Naive thymus-derived CD8-positive, alpha-beta T cell (primary cell): ENCODE measurements at regions not wholly inside any gene's neighbourhood (a gene's known extent, or its start where the extent isn't known, plus 50 kb on each side); places are given as distances from the start of the nearest gene placed in this dataset.
"Not testable (repeated sequence)": the region's sequence is repeated elsewhere in the genome, so short reads cannot be mapped to it uniquely, and the experiment has no call there.

Experiments used
- ATAC-seq, 2 donors: fragments of 150-1000 bp; cut with Tn5 transposase in 1 of 2; sonication (Bioruptor Pico), chemical (Tn5 transposase) in 1 of 2; 1 replicate in 1 of 2; 2 replicates in 1 of 2; pipeline ENCODE4 v1.10.0; 2021; ENCODE audit warnings: mild to moderate bottlenecking in 2 of 2, moderate library complexity in 2 of 2
- POLR2A ChIA-PET: fragments of 350-600 bp; sonication (Branson Sonifier 250); formaldehyde crosslinking; loops from one replicate; lab custom pipeline; 2021; ENCODE audit warnings: antibody characterized with exemption; lab: Charles Lee
- DNase-seq, 10 donors: peaks; one replicate each; pipeline versions ENCODE4 v3.0.0 to v3.0.0-alpha.2; 2020 to 2022
- H3K27ac Mint-ChIP-seq, 10 donors: one replicate each; pipeline ENCODE4 v1.8.0; 2020 to 2022; ENCODE audit warnings: mild to moderate bottlenecking in 10 of 10, mixed read lengths in 10 of 10, moderate library complexity in 4 of 10, inconsistent platforms in 1 of 10
- H3K27me3 Mint-ChIP-seq, 5 donors: one replicate each; pipeline ENCODE4 v1.8.0; 2021 to 2022; ENCODE audit warnings: mixed read lengths in 5 of 5
- H3K36me3 Mint-ChIP-seq, 3 donors: one replicate each; pipeline ENCODE4 v1.8.0; 2020 to 2022; ENCODE audit warnings: mixed read lengths in 3 of 3, mild to moderate bottlenecking in 2 of 3, inconsistent platforms in 1 of 3
- H3K4me1 Mint-ChIP-seq, 4 donors: one replicate each; pipeline ENCODE4 v1.8.0; 2021 to 2022; ENCODE audit warnings: mixed read lengths in 4 of 4
- H3K4me3 Mint-ChIP-seq, 10 donors: one replicate each; pipeline ENCODE4 v1.8.0; 2020 to 2022; ENCODE audit warnings: mild to moderate bottlenecking in 10 of 10, mixed read lengths in 10 of 10, moderate library complexity in 6 of 10, inconsistent platforms in 1 of 10
- H3K9me3 Mint-ChIP-seq, 9 donors: one replicate each; pipeline ENCODE4 v1.8.0; 2020 to 2022; ENCODE audit warnings: mixed read lengths in 9 of 9, mild to moderate bottlenecking in 3 of 9, inconsistent platforms in 1 of 9, moderate library complexity in 1 of 9

DNA sequence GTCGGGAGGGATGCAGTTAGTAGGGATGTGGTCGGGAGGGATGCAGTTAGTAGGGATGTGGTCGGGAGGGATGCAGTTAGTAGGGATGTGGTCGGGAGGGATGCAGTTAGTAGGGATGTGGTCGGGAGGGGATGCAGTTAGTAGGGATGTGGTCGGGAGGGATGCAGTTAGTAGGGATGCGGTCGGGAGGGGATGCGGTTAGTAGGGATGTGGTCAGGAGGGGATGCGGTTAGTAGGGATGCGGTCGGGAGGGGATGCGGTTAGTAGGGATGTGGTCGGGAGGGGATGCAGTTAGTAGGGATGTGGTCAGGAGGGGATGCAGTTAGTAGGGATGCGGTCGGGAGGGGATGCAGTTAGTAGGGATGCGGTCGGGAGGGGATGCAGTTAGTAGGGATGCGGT is 96.2 kb downstream of the BDH1 start:
- POLR2A ChIA-PET, H3K27me3 Mint-ChIP-seq, H3K4me3 Mint-ChIP-seq, H3K36me3 Mint-ChIP-seq, ATAC-seq: not testable (repeated sequence)
- peaks cover 0 to 14% (median 0%) of the 10 kb centered on the region in 9 donors for H3K9me3 Mint-ChIP-seq
- DNase-seq: peak in 2 of 10 donors; percentile 11 to 66
- peak overlapping the region in 1 of 10 donors; percentile 55 for H3K27ac Mint-ChIP-seq
- peaks cover 9 to 25% (median 23%) of the 10 kb centered on the region in 4 donors for H3K4me1 Mint-ChIP-seq

GRCh38 chr3:197458906-197459470 is 96.8 kb downstream of the BDH1 start:
- POLR2A ChIA-PET: no interaction called here
- H3K9me3 Mint-ChIP-seq: peaks cover 0 to 14% (median 0%) of the 10 kb centered on the region in 9 donors
- no peak for ATAC-seq
- H3K27ac Mint-ChIP-seq: peak overlapping the region in 2 of 10 donors; percentile 55 to 77
- H3K36me3 Mint-ChIP-seq: no peaks in the 10 kb centered on the region
- H3K4me3 Mint-ChIP-seq: peak overlapping the region in 2 of 10 donors; percentile 10 to 67
- H3K4me1 Mint-ChIP-seq: peaks cover 12 to 26% (median 25%) of the 10 kb centered on the region in 4 donors
- no peak for DNase-seq
- H3K27me3 Mint-ChIP-seq: peaks cover 0 to 5% (median 0%) of the 10 kb centered on the region in 5 donors

GRCh38 chr3:197458179-197458707 is 97.5 kb downstream of the BDH1 start:
- Mint-ChIP-seq H3K36me3 (no peaks in the 10 kb centered on the region), H3K27ac (peak overlapping the region in 3 of 10 donors; percentile 17 to 58 (median 55)), H3K9me3 (peaks cover 0 to 14% (median 0%) of the 10 kb centered on the region in 9 donors), H3K4me3 (peak overlapping the region in 9 of 10 donors; percentile 11 to 77 (median 67)), H3K4me1 (peaks cover 12 to 24% (median 20%) of the 10 kb centered on the region in 4 donors), H3K27me3 (peaks cover 0 to 3% (median 0%) of the 10 kb centered on the region in 5 donors)
- peak; percentile 64 to 76 for ATAC-seq
- peak in 5 of 10 donors; percentile 18 to 77 (median 55) for DNase-seq
- POLR2A ChIA-PET: no interaction called here

- Mint-ChIP-seq H3K9me3 (peaks cover 0 to 9% (median 0%) of the 10 kb centered on the region in 9 donors), H3K4me1 (peaks cover 12 to 24% (median 20%) of the 10 kb centered on the region in 4 donors), H3K27ac (peak overlapping the region; percentile 17 to 95 (median 86)), H3K36me3 (no peaks in the 10 kb centered on the region), H3K27me3 (peaks cover 0 to 3% (median 0%) of the 10 kb centered on the region in 5 donors), H3K4me3 (peak overlapping the region; percentile 80 to 97 (median 89))
- ATAC-seq (peak; percentile 33 to 68), DNase-seq (peak in 6 of 10 donors; percentile 9 to 38 (median 28))
- POLR2A ChIA-PET: interaction anchor here (0.6 to 0.7 kb wide), 2 partner anchors 10 to 1358 kb away, joined by 3 to 4 read pairs; no protein-coding TSS in a partner anchor
Observed at GRCh38 chr3:197456261-197457091, 99.3 kb downstream of the BDH1 start.

- H3K4me1 Mint-ChIP-seq: peaks cover 12 to 24% (median 20%) of the 10 kb centered on the region in 4 donors
- H3K27ac Mint-ChIP-seq: peak overlapping the region in 1 of 10 donors; percentile 1
- H3K36me3 Mint-ChIP-seq, H3K9me3 Mint-ChIP-seq, ATAC-seq, DNase-seq, H3K27me3 Mint-ChIP-seq, POLR2A ChIA-PET: not testable (repeated sequence)
- peak overlapping the region in 9 of 10 donors; percentile 5 to 97 (median 87) for H3K4me3 Mint-ChIP-seq
Observed at GRCh38 chr3:197454841-197455240, 100.9 kb downstream of the BDH1 start.

- Mint-ChIP-seq H3K27ac (peak overlapping the region in 6 of 10 donors; percentile 0 to 60 (median 22)), H3K27me3 (peaks cover 0 to 3% (median 0%) of the 10 kb centered on the region in 5 donors), H3K4me1 (peaks cover 12 to 24% (median 20%) of the 10 kb centered on the region in 4 donors), H3K4me3 (peak overlapping the region in 7 of 10 donors; percentile 0 to 58 (median 11)), H3K9me3 (peaks cover 0 to 2% (median 0%) of the 10 kb centered on the region in 9 donors), H3K36me3 (no peaks in the 10 kb centered on the region)
- peak; percentile 46 to 65 for ATAC-seq
- DNase-seq: peak in 3 of 10 donors; percentile 8 to 39 (median 32)
- POLR2A ChIA-PET: no interaction called here
Observed at GRCh38 chr3:197454014-197454413, 101.8 kb downstream of the BDH1 start.

DNA sequence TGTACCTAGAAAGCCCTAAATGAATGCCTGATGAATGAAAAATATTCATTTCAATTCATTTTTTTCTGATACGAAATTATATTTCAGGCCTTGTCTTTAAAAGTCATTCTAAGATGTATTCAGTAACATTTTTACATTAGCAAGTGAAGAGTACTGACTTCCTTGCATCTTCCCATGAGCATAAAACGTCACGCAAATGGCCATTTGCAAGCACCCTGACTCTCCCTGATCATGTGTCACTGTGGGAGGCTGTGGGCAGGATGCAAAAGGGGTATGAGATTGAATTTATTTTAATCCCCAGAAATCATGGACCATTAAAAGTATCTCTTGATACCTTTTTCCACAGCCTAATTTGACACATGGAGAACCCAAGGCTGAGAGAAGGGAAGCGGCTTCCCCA is 105.0 kb downstream of the BDH1 start:
- DNase-seq (no peak), ATAC-seq (no peak)
- no peaks in the 10 kb centered on the region for H3K9me3 Mint-ChIP-seq
- H3K27ac Mint-ChIP-seq: no peak overlapping the region
- H3K4me1 Mint-ChIP-seq: peaks cover 16 to 29% (median 22%) of the 10 kb centered on the region in 4 donors
- no peaks in the 10 kb centered on the region for H3K27me3 Mint-ChIP-seq
- POLR2A ChIA-PET: no interaction called here
- H3K4me3 Mint-ChIP-seq: no peak overlapping the region
- H3K36me3 Mint-ChIP-seq: no peaks in the 10 kb centered on the region

DNA sequence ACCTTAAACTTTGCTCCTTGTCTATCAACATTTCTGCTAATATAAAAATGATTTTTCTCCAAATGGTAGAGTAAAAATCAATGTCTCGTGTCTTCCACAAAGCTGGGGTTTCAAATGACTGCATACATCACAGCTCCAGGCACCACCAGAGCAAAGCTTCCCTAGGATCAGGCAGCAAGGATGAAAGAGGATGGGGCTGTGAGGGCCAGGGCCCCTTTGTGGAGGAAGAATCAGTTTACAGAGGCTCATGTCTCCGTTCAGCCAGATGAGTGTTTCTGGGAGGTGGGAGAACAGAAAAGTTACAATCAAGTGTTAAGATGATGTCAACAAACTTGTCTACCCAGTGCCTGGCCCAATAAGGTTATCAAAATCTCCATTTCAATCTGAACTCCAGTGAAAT is 105.5 kb downstream of the BDH1 start:
- H3K27ac Mint-ChIP-seq: no peak overlapping the region
- no peak overlapping the region for H3K4me3 Mint-ChIP-seq
- H3K9me3 Mint-ChIP-seq: no peaks in the 10 kb centered on the region
- peaks cover 11 to 25% (median 21%) of the 10 kb centered on the region in 4 donors for H3K4me1 Mint-ChIP-seq
- no peaks in the 10 kb centered on the region for H3K36me3 Mint-ChIP-seq
- POLR2A ChIA-PET: no interaction called here
- no peaks in the 10 kb centered on the region for H3K27me3 Mint-ChIP-seq
- ATAC-seq (no peak), DNase-seq (no peak)

DNA sequence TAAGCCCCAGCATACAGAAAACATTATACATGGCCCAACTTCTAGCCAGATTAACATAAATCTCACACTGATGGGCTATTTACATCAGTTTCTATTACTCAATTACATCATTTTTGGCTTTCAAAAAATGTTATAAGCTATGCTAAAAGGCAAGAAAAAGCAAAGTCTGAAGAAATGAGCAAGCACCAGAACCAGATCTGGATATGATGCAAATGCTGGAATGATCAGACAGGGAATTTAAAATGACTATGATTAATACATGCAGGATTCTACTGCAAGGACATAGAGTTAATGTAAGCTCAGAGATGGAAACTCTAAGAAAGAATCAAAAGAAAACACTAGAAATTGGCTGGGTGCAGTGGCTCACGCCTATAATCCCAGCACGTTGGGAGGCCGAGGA is 106.6 kb downstream of the BDH1 start:
- DNase-seq, H3K36me3 Mint-ChIP-seq, H3K27ac Mint-ChIP-seq, H3K9me3 Mint-ChIP-seq, H3K27me3 Mint-ChIP-seq, H3K4me3 Mint-ChIP-seq, ATAC-seq, POLR2A ChIA-PET: not testable (repeated sequence)
- H3K4me1 Mint-ChIP-seq: peaks cover 17 to 34% (median 26%) of the 10 kb centered on the region in 4 donors

DNA sequence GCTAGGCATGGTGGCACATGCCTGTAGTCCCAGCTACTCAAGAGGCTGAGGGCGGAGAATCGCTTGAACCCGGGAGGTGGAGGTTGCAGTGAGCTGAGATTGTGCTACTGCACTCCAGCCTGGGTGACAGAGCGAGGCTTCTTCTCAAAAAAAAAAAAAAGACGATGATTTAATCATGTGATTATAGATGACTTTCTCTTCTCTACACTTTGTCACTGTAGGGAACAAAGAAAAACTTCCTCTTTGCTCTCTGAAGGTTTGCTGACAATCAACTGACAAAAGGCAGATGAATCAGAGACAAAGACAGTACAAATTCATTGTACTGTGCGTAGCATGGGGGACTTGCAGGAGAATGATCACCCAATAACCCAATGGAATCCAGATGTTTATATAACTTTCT is 108.0 kb downstream of the BDH1 start:
- H3K36me3 Mint-ChIP-seq, H3K27me3 Mint-ChIP-seq, POLR2A ChIA-PET, H3K9me3 Mint-ChIP-seq: not testable (repeated sequence)
- Mint-ChIP-seq H3K4me1 (peaks cover 20 to 48% (median 27%) of the 10 kb centered on the region in 4 donors), H3K4me3 (peak overlapping the region in 5 of 10 donors; percentile 22 to 71 (median 65)), H3K27ac (peak overlapping the region in 3 of 10 donors; percentile 48 to 92 (median 91))
- DNase-seq (peak in 2 of 10 donors; percentile 32 to 34), ATAC-seq (peak; percentile 46 to 49)

DNA sequence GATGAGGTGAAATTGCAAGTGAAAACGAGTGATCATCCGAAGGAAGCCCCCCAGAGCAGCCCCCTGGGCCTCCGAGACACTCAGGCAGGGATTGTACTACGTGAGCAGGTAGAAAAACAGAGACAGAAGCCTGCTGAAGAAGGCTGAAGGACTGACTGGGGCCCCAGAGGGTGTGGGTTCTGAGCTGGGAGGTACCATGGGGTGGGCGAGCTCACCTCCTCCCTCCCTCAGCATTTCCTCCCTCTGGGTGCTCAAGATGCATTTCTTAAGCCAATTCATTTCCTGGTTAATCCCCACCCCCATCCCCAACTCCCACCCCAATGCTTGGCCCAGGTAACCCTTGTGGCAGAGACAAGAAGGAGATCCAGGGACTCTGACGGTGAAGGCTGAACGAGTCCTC is 108.7 kb downstream of the BDH1 start:
- Mint-ChIP-seq H3K36me3 (no peaks in the 10 kb centered on the region), H3K4me3 (peak overlapping the region in 6 of 10 donors; percentile 33 to 71 (median 60)), H3K27ac (peak overlapping the region in 5 of 10 donors; percentile 25 to 92 (median 72)), H3K9me3 (peaks cover 0 to 1% (median 0%) of the 10 kb centered on the region in 9 donors), H3K4me1 (peaks cover 21 to 50% (median 27%) of the 10 kb centered on the region in 4 donors), H3K27me3 (peaks cover 0 to 6% (median 0%) of the 10 kb centered on the region in 5 donors)
- ATAC-seq: peak in 1 of 2 donors; percentile 43
- POLR2A ChIA-PET: interaction anchor here (0.9 kb wide), 1 partner anchor 9 kb away, joined by 3 read pairs; no protein-coding TSS in a partner anchor
- DNase-seq: peak in 1 of 10 donors; percentile 6

DNA sequence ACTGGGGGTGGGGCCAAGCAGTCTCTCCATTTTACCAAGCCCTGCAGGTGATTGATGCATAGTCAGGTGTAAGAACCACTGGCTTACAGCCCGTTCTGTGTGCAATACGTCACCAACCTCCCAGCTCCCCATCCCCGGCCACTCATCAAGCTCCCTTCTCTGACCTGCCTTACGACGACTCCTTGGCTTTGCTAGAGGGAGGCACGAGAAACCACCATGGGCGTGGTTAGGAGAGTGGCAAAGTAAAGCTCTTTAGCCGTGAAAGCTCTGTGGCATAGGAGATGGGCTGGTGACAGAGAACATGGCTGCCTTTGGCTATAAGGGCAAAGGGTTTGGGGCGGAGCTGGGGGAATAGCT is 109.1 kb downstream of the BDH1 start:
- H3K36me3 Mint-ChIP-seq: no peaks in the 10 kb centered on the region
- POLR2A ChIA-PET: interaction anchor here (0.9 kb wide), 1 partner anchor 9 kb away, joined by 3 read pairs; no protein-coding TSS in a partner anchor
- H3K27ac Mint-ChIP-seq: peak overlapping the region in 6 of 10 donors; percentile 25 to 92 (median 68)
- H3K4me3 Mint-ChIP-seq: peak overlapping the region in 6 of 10 donors; percentile 33 to 71 (median 60)
- ATAC-seq (peak in 1 of 2 donors; percentile 56), DNase-seq (peak in 2 of 10 donors; percentile 10 to 33)
- peaks cover 23 to 50% (median 28%) of the 10 kb centered on the region in 4 donors for H3K4me1 Mint-ChIP-seq
- peaks cover 0 to 1% (median 0%) of the 10 kb centered on the region in 9 donors for H3K9me3 Mint-ChIP-seq
- peaks cover 0 to 9% (median 0%) of the 10 kb centered on the region in 5 donors for H3K27me3 Mint-ChIP-seq
